Suprapubic skin (tissue), 4 donors: ENCODE measurements at regions not wholly inside any gene's neighbourhood (a gene's known extent, or its start where the extent isn't known, plus 50 kb on each side); places are given as distances from the start of the nearest gene placed in this dataset.
"Not testable (repeated sequence)": the region's sequence is repeated elsewhere in the genome, so short reads cannot be mapped to it uniquely, and the experiment has no call there.

Experiments used
- DNase-seq, 2 donors: peaks; one replicate each; pipeline ENCODE4 v3.0.0-alpha.2; 2019; ENCODE audit warnings: low spot score in 2 of 2
- H3K27ac ChIP-seq: fragments of 200-600 bp; sonication (generic); one replicate; pipeline ENCODE4 v1.5.1; 2019
- H3K27me3 ChIP-seq: fragments of 200-600 bp; sonication (generic); one replicate; pipeline ENCODE4 v1.5.1; 2019
- H3K36me3 ChIP-seq: fragments of 200-600 bp; sonication (generic); one replicate; pipeline ENCODE4 v1.5.1; 2019
- H3K4me1 ChIP-seq: fragments of 200-600 bp; sonication (generic); one replicate; pipeline ENCODE4 v1.5.1; 2019
- H3K4me3 ChIP-seq: fragments of 200-600 bp; sonication (generic); one replicate; pipeline ENCODE4 v1.5.1; 2019; ENCODE audit warnings: mild to moderate bottlenecking
- H3K9me3 ChIP-seq: fragments of 200-600 bp; sonication (generic); one replicate; pipeline ENCODE4 v1.5.1; 2019
- CTCF ChIP-seq, 2 donors: fragments of 200-600 bp in 1 of 2; fragments of 450-650 bp in 1 of 2; sonication (generic) in 1 of 2; IDR thresholded peaks; one replicate each; pipeline ENCODE4 v1.5.1; 2016 to 2019; ENCODE audit warnings: antibody characterized with exemption in 2 of 2, mild to moderate bottlenecking in 1 of 2, moderate library complexity in 1 of 2
- EP300 ChIP-seq: sonication (generic); formaldehyde crosslinking; IDR thresholded peaks from one replicate; pipeline ENCODE4 v1.6.1; 2017; ENCODE audit warnings: antibody characterized with exemption
- POLR2A ChIP-seq, 2 donors: fragments of 450-650 bp; IDR thresholded peaks; one replicate each; pipeline ENCODE4 v1.6.1; 2017; ENCODE audit warnings: antibody characterized with exemption in 2 of 2, mild to moderate bottlenecking in 2 of 2, moderate library complexity in 2 of 2
- POLR2AphosphoS5 ChIP-seq, 3 donors: sonication (generic); formaldehyde crosslinking; IDR thresholded peaks; one replicate each; pipeline ENCODE4 v1.6.1; 2017; ENCODE audit warnings: antibody characterized with exemption in 3 of 3
- WGBS: methylation state at CpG from one replicate; pipeline ENCODE4 v1.1.5; 2018; 5-methylcytosine and 5-hydroxymethylcytosine counted together

GRCh38 chr5:92665506-92665905 lies 915.5 kb downstream of the NR2F1-AS1 start:
- Histone ChIP-seq H3K27ac (no peak overlapping the region), H3K9me3 (no peaks in the 10 kb centered on the region), H3K27me3 (no peaks in the 10 kb centered on the region), H3K36me3 (no peaks in the 10 kb centered on the region), H3K4me3 (no peak overlapping the region), H3K4me1 (no peaks in the 10 kb centered on the region)
- TF ChIP-seq CTCF (IDR thresholded peaks at IDR 0.05) (no peak), EP300 (no peak), POLR2AphosphoS5 (IDR thresholded peaks at IDR 0.05) (no peak), POLR2A (IDR thresholded peaks at IDR 0.05) (no peak)
- 72% methylated on average over 1 of the region's 1 CpG for WGBS
- DNase-seq: no peak

GRCh38 chr5:92662741-92663140 lies 918.3 kb downstream of the NR2F1-AS1 start:
- DNase-seq: no peak
- 53% methylated on average over 3 of the region's 3 CpGs for WGBS
- TF ChIP-seq POLR2AphosphoS5 (IDR thresholded peaks at IDR 0.05) (no peak), EP300 (no peak), POLR2A (IDR thresholded peaks at IDR 0.05) (no peak), CTCF (IDR thresholded peaks at IDR 0.05) (no peak)

GRCh38 chr5:92659246-92659645 lies 921.8 kb downstream of the NR2F1-AS1 start:
- DNase-seq: no peak
- Histone ChIP-seq H3K9me3 (no peaks in the 10 kb centered on the region), H3K4me3 (no peak overlapping the region), H3K4me1 (no peaks in the 10 kb centered on the region), H3K27me3 (no peaks in the 10 kb centered on the region), H3K36me3 (no peaks in the 10 kb centered on the region), H3K27ac (no peak overlapping the region)
- no peak for TF ChIP-seq CTCF (IDR thresholded peaks at IDR 0.05)

More at GRCh38 chr5:92662741-92663140, 918.3 kb downstream of the NR2F1-AS1 start:
- Histone ChIP-seq H3K4me1 (no peaks in the 10 kb centered on the region), H3K4me3 (no peak overlapping the region), H3K27me3 (no peaks in the 10 kb centered on the region), H3K9me3 (no peaks in the 10 kb centered on the region), H3K36me3 (no peaks in the 10 kb centered on the region), H3K27ac (no peak overlapping the region)

- WGBS: 86% methylated on average over 3 of the region's 3 CpGs
- not testable (repeated sequence) for H3K4me3 ChIP-seq
Observed at GRCh38 chr5:92654601-92655000, 926.4 kb downstream of the NR2F1-AS1 start.

GRCh38 chr5:92653730-92654461 lies 927.1 kb downstream of the NR2F1-AS1 start:
- no peak for TF ChIP-seq CTCF (IDR thresholded peaks at IDR 0.05)
- no peak for TF ChIP-seq POLR2AphosphoS5 (IDR thresholded peaks at IDR 0.05)
- TF ChIP-seq POLR2A (IDR thresholded peaks at IDR 0.05): no peak
- no peak for TF ChIP-seq EP300
- Histone ChIP-seq H3K36me3 (no peaks in the 10 kb centered on the region), H3K27ac (no peak overlapping the region), H3K27me3 (no peaks in the 10 kb centered on the region), H3K4me1 (no peaks in the 10 kb centered on the region), H3K9me3 (no peaks in the 10 kb centered on the region), H3K4me3 (no peak overlapping the region)
- WGBS: 50% methylated on average over 2 of the region's 2 CpGs
- no peak for DNase-seq

More at GRCh38 chr5:92654601-92655000, 926.4 kb downstream of the NR2F1-AS1 start:
- not testable (repeated sequence) for H3K27ac ChIP-seq, DNase-seq, H3K36me3 ChIP-seq, H3K9me3 ChIP-seq, H3K27me3 ChIP-seq, H3K4me1 ChIP-seq

GRCh38 chr5:92652756-92653155 lies 928.3 kb downstream of the NR2F1-AS1 start:
- 68% methylated on average over 1 of the region's 1 CpG for WGBS
- no peak overlapping the region for H3K4me3 ChIP-seq
- no peaks in the 10 kb centered on the region for H3K9me3 ChIP-seq
- no peaks in the 10 kb centered on the region for H3K4me1 ChIP-seq
- H3K27me3 ChIP-seq: no peaks in the 10 kb centered on the region
- H3K36me3 ChIP-seq: no peaks in the 10 kb centered on the region
- no peak for DNase-seq
- no peak for TF ChIP-seq CTCF (IDR thresholded peaks at IDR 0.05)
- no peak for TF ChIP-seq POLR2A (IDR thresholded peaks at IDR 0.05)
- TF ChIP-seq EP300: no peak
- TF ChIP-seq POLR2AphosphoS5 (IDR thresholded peaks at IDR 0.05): no peak
- no peak overlapping the region for H3K27ac ChIP-seq
